Fibroblast of lung (primary cell): ENCODE measurements at regions not wholly inside any gene's neighbourhood (a gene's known extent, or its start where the extent isn't known, plus 50 kb on each side); places are given as distances from the start of the nearest gene placed in this dataset.

ENCODE experiments used
- DNase-seq, 2 donors: peaks; one replicate each; pipeline versions ENCODE4 v3.0.0 to v3.0.0-alpha.2; 2010; ENCODE audit warnings: low read depth in 2 of 2
- H2AFZ ChIP-seq: 2 replicates; pipeline ENCODE4 v1.5.1; 2012; ENCODE audit warnings: low read length, control low read depth, inconsistent platforms
- H3K27ac ChIP-seq: 2 replicates; pipeline ENCODE4 v1.5.1; 2011; ENCODE audit warnings: low read length, control low read depth; ENCODE audit not compliant: insufficient read depth
- H3K27me3 ChIP-seq: 2 replicates; pipeline ENCODE4 v1.5.1; 2011; ENCODE audit warnings: mild to moderate bottlenecking, low read length; ENCODE audit not compliant: control insufficient read depth, insufficient read depth
- H3K36me3 ChIP-seq: 2 replicates; pipeline ENCODE4 v1.5.1; 2011; ENCODE audit warnings: low read length; ENCODE audit not compliant: control insufficient read depth, insufficient read depth
- H3K4me1 ChIP-seq: 2 replicates; pipeline ENCODE4 v1.5.1; 2011; ENCODE audit warnings: low read length; ENCODE audit not compliant: control insufficient read depth, insufficient read depth; ENCODE audit errors: extremely low read depth
- H3K4me2 ChIP-seq: 2 replicates; pipeline ENCODE4 v1.5.1; 2011; ENCODE audit warnings: low read length, control low read depth; ENCODE audit not compliant: insufficient read depth; ENCODE audit errors: extremely low read depth
- H3K4me3 ChIP-seq, 4 experiments: fragments of 200-600 bp in 1 of 4; sonication (generic) in 1 of 4; replicated peaks in 1 of 4; 2 replicates each; pipeline ENCODE4 v1.5.1; 2011 to 2016; ENCODE audit warnings: low read length in 4 of 4, low read depth in 3 of 4, mild to moderate bottlenecking in 3 of 4, control low read depth in 2 of 4, inconsistent platforms in 1 of 4, mixed read lengths in 1 of 4; ENCODE audit not compliant: insufficient read depth in 1 of 4; ENCODE audit errors: control extremely low read depth in 1 of 4
- H3K79me2 ChIP-seq: 2 replicates; pipeline ENCODE4 v1.5.1; 2012; ENCODE audit warnings: mild to moderate bottlenecking, low read length, inconsistent platforms; ENCODE audit not compliant: control insufficient read depth, insufficient read depth
- H3K9ac ChIP-seq: 2 replicates; pipeline ENCODE4 v1.5.1; 2011; ENCODE audit warnings: mild to moderate bottlenecking, low read length, control low read depth; ENCODE audit not compliant: insufficient read depth
- H3K9me3 ChIP-seq: 2 replicates; pipeline ENCODE4 v1.5.1; 2012; ENCODE audit warnings: low read depth, low read length; ENCODE audit not compliant: control insufficient read depth, insufficient read depth
- H4K20me1 ChIP-seq: 2 replicates; pipeline ENCODE4 v1.5.1; 2011; ENCODE audit warnings: low read length; ENCODE audit not compliant: control insufficient read depth, insufficient read depth; ENCODE audit errors: extremely low read depth
- EZH2 ChIP-seq: IDR thresholded peaks from 2 replicates; pipeline ENCODE4 v1.5.1; 2012; ENCODE audit warnings: low read length, control low read depth, mild to moderate bottlenecking; ENCODE audit errors: missing control alignments
- TF ChIP-seq, protein P1 (sequence below), 2 donors: IDR thresholded peaks in 1 of 2; conservative IDR thresholded peaks in 1 of 2; 1 replicate in 1 of 2; 2 replicates in 1 of 2; pipeline ENCODE4 v1.5.1; 2011 to 2012; ENCODE audit warnings: low read length in 2 of 2, control low read depth in 1 of 2, inconsistent platforms in 1 of 2, low read depth in 1 of 2, mild to moderate bottlenecking in 1 of 2

- no peaks in the 10 kb centered on the region for H3K79me2 ChIP-seq
- H2AFZ ChIP-seq: no peak overlapping the region
- no peaks in the 10 kb centered on the region for H3K36me3 ChIP-seq
- H3K4me3 ChIP-seq: no peak overlapping the region
- no peaks in the 10 kb centered on the region for H3K4me1 ChIP-seq
- no peak for TF ChIP-seq EZH2
- TF ChIP-seq, protein P1, sequence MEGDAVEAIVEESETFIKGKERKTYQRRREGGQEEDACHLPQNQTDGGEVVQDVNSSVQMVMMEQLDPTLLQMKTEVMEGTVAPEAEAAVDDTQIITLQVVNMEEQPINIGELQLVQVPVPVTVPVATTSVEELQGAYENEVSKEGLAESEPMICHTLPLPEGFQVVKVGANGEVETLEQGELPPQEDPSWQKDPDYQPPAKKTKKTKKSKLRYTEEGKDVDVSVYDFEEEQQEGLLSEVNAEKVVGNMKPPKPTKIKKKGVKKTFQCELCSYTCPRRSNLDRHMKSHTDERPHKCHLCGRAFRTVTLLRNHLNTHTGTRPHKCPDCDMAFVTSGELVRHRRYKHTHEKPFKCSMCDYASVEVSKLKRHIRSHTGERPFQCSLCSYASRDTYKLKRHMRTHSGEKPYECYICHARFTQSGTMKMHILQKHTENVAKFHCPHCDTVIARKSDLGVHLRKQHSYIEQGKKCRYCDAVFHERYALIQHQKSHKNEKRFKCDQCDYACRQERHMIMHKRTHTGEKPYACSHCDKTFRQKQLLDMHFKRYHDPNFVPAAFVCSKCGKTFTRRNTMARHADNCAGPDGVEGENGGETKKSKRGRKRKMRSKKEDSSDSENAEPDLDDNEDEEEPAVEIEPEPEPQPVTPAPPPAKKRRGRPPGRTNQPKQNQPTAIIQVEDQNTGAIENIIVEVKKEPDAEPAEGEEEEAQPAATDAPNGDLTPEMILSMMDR (conservative IDR thresholded peaks at IDR 0.05 in 1 of 2, IDR thresholded peaks at IDR 0.05 in 1 of 2; ENCODE audit: low read depth in 1 of 2, low read length in 2 of 2): no peak
- H3K9ac ChIP-seq: no peak overlapping the region
- no peak overlapping the region for H3K27ac ChIP-seq
- no peaks in the 10 kb centered on the region for H3K27me3 ChIP-seq
- no peak for DNase-seq
- no peaks in the 10 kb centered on the region for H4K20me1 ChIP-seq
- H3K4me2 ChIP-seq: no peak overlapping the region
- no peaks in the 10 kb centered on the region for H3K9me3 ChIP-seq
These were observed 942.3 kb upstream of the PRKX start for GRCh38 chrX:4655743-4656142.

- no peak overlapping the region for H3K4me3 ChIP-seq
- H3K4me2 ChIP-seq: no peak overlapping the region
- no peaks in the 10 kb centered on the region for H3K27me3 ChIP-seq
- no peaks in the 10 kb centered on the region for H4K20me1 ChIP-seq
- no peak overlapping the region for H2AFZ ChIP-seq
- H3K36me3 ChIP-seq: no peaks in the 10 kb centered on the region
- H3K27ac ChIP-seq: no peak overlapping the region
- H3K79me2 ChIP-seq: no peaks in the 10 kb centered on the region
- H3K4me1 ChIP-seq: no peaks in the 10 kb centered on the region
- no peak for TF ChIP-seq EZH2
- TF ChIP-seq, protein P1 (conservative IDR thresholded peaks at IDR 0.05 in 1 of 2, IDR thresholded peaks at IDR 0.05 in 1 of 2; ENCODE audit: low read depth in 1 of 2, low read length in 2 of 2): no peak
- no peaks in the 10 kb centered on the region for H3K9me3 ChIP-seq
- H3K9ac ChIP-seq: no peak overlapping the region
- DNase-seq: no peak
These were observed 928.7 kb upstream of the PRKX start for GRCh38 chrX:4642114-4642513.

DNA sequence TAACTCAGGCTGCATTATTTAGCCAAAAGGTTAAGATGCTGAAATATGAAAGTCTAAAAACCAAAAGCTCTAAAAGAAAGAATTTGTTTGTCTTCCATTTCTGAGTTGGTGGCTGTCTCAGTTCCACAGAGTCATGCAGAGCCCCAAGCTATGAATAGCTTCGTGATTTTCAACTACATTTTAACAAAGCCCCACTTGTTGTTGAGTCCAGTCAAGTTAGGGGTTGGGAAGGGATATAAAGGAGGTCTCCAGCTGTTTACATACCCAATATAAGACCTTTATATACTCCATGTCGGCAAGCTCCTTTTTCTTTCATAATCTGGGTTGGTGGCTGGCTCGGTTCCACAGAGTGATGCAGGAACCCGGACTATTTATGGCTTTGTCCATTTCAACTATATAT, 924.6 kb upstream of the PRKX start:
- no peak for DNase-seq
- no peaks in the 10 kb centered on the region for H3K9me3 ChIP-seq
- no peak overlapping the region for H2AFZ ChIP-seq
- H3K4me1 ChIP-seq: no peaks in the 10 kb centered on the region
- H3K36me3 ChIP-seq: no peaks in the 10 kb centered on the region
- no peak overlapping the region for H3K27ac ChIP-seq
- no peaks in the 10 kb centered on the region for H3K79me2 ChIP-seq
- H3K4me2 ChIP-seq: no peak overlapping the region
- H3K27me3 ChIP-seq: no peaks in the 10 kb centered on the region
- TF ChIP-seq EZH2: no peak
- TF ChIP-seq, protein P1 (conservative IDR thresholded peaks at IDR 0.05 in 1 of 2, IDR thresholded peaks at IDR 0.05 in 1 of 2; ENCODE audit: low read depth in 1 of 2, low read length in 2 of 2): no peak
- no peak overlapping the region for H3K9ac ChIP-seq
- H3K4me3 ChIP-seq: no peak overlapping the region
- no peaks in the 10 kb centered on the region for H4K20me1 ChIP-seq
